GM18870 (cell line): ENCODE measurements at regions not wholly inside any gene's neighbourhood (a gene's known extent, or its start where the extent isn't known, plus 50 kb on each side); places are given as distances from the start of the nearest gene placed in this dataset.
A peak's percentile ranks its signal among the peaks of the same experiment; 100 is the strongest.
"Not testable (repeated sequence)": the region's sequence is repeated elsewhere in the genome, so short reads cannot be mapped to it uniquely, and the experiment has no call there.

Experiments
- ATAC-seq: cut with Tn5 transposase; IDR thresholded peaks from one replicate; pipeline ENCODE4 v1.9.1; 2021; ENCODE audit warnings: moderate library complexity; ENCODE audit not compliant: unreplicated experiment

GRCh38 chr2:167844714-167845530 lies 402.5 kb downstream of the STK39 start:
- ATAC-seq: no peak

DNA sequence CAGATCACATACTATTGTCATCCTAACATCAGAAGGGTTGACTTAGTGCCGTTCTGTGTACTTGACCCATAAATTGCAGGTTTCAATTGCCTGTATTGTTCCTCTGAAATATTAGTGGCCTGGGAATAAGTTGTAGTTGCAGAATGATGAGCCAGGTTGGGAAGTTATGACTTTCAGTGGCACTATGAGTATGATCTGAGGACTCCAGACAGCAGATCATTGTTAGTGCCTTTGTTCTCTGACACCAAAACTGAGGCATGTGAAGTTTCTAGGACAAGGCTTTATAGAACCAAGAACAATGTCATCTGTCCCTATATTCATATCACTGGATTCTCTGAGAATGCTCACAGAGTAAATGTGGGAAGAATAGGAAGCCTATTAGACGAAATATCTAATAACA lies 403.7 kb downstream of the STK39 start:
- no peak for ATAC-seq

DNA sequence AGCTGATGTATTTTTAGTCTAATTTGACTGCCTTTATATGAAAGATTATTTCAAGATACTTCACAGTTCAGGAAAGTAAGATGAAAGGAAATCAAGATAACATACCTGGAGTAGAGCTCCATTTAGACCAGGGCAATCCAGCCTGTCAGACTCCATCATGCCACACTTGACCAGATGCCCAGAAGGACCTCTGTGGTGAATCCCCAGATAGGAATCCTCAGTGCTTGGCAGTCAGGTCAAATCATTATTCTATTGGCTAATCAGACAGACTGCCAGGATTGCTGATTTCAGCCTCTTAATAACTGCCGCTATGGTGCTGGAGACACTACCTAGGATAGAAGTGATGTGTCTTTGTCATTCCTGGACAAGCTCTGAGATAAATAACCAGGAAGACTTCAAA lies 404.2 kb downstream of the STK39 start:
- no peak for ATAC-seq

- ATAC-seq: no peak
These were observed 405.3 kb downstream of the STK39 start for GRCh38 chr2:167842047-167842446.

DNA sequence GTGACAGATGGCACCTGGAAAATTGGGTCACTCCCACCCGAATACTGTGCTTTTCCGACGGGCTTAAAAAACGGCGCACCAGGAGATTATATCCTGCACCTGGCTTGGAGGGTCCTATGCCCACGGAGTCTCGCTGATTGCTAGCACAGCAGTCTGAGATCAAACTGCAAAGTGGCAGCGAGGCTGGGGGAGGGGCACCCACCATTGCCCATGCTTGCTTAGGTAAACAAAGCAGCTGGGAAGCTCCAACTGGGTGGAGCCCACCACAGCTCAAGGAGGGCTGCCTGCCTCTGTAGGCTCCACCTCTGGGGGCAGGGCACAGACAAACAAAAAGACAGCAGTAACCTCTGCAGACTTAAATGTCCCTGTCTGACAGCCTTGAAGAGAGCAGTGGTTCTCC lies 412.1 kb downstream of the STK39 start:
- not testable (repeated sequence) for ATAC-seq

DNA sequence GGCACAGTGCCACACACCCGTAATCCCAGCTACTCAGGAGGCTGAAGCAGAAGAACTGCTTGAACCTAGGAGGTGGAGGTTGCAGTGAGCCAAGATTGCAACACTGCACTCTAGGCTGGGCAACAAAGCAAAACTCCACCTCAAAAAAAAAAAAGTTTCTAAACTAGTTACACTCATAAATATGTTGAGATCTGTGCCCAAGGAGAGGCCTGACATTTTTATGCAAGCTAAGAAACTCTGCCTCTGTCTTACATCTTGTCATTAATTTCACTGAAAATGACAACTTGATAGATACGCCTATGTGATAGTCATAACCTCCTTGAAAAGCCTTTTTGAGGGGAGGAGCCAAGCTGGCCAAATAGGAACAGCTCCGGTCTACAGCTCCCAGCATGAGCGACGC lies 412.7 kb downstream of the STK39 start:
- ATAC-seq: no peak

- ATAC-seq: no peak
These were observed 414.1 kb downstream of the STK39 start for GRCh38 chr2:167833294-167833693.

DNA sequence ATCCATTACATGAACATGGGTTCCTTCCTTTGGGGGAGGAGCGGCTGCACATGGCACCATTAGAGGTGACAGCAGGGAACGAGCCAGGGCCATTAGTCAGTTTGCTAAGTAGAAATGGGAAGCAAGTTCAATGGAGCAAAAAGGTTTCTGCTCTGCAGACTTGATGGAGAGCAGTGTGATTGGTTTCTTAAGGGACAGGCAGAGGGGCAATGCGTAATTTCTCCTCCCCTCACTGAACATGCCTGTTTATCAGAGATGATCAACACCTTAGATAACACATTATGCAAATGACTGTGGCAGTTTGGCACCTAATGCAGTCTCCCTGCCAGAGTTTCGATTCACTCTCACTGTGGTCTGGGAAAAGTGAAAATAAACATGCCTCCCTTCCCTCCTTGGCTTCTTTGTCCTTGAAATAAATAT lies 414.5 kb downstream of the STK39 start:
- ATAC-seq: no peak

- no peak for ATAC-seq
These were observed 419.9 kb downstream of the STK39 start for GRCh38 chr2:167827352-167828097.

GRCh38 chr2:167826906-167827305 lies 420.5 kb downstream of the STK39 start:
- ATAC-seq: no peak

DNA sequence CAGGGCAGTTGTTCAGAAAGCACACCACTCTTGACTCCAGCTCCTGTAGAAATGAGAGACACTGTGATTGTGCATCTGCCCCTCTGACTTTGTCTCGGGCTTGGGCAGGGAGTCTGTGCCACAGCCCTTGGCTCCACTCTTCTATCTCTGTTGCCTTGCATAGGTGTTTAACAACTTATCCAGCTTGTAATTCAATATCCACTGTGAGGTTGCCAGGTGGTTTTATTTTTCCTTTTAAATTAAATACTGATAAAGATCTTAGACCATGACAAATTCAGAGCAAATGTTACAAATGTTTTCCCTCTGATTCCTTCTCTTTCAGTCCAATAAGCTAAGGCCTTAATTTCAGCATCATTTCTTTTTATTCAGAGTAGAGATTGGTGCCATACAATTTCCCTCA lies 421.7 kb downstream of the STK39 start:
- ATAC-seq: no peak

DNA sequence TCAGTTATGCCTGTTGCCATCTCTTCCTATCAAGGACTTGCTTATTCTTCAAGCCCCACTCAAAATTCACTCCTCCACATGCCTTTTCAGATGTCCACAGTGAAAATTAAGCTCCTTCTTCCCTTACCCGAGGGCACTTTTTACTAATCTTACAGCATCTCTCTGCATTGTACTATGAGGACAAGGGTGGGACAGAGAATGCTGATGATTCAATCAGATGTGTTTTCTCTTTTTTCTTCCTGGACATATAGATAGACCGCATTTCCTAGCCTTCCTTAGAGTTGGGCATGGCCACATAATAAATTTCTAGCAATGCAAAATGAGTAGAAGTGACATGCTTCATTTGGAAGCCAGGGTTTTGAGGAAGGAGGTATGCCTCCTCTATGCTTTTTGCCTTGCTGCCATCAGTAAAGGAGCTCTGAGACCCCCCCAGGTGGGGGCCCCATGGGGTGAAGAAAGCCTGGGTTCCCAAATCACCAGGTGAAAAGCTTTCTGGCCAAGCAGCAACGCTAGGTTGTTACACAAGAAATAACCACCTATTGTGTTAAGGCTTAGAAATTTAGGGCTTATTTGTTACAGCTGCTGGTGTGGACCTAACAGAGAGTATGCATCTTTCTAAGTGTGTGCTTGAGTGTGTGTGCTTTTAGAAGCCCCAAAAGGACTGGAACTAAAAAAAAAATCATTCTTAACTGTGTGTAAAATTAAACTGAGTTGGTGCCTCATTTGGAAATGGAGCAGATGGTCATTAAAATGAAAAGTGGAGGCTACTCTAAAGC lies 424.5 kb downstream of the STK39 start:
- no peak for ATAC-seq

GRCh38 chr2:167820488-167820887 lies 426.9 kb downstream of the STK39 start:
- no peak for ATAC-seq

- ATAC-seq: no peak
These were observed 428.9 kb downstream of the STK39 start for GRCh38 chr2:167818521-167818920.

DNA sequence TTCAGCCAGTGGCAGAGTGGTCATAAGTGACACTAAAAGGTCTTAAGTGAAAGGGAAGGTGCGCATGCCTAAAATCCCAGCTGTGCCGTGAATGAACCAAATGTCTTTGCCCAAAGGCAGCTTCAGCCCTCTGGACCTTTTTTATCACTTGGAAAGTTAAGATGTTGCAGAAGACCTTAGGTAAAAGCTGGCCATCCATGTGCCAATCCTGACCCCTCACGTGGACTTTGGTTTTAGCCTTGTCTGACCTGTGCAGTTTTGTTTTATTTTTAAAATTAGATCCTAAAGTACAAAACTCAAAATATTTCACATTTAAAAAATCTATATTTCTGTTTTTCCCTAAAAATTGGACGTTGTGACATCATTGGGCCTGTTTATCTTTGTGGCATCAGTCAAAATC lies 429.5 kb downstream of the STK39 start:
- ATAC-seq: no peak

GRCh38 chr2:167817422-167817821 lies 430.0 kb downstream of the STK39 start:
- no peak for ATAC-seq

DNA sequence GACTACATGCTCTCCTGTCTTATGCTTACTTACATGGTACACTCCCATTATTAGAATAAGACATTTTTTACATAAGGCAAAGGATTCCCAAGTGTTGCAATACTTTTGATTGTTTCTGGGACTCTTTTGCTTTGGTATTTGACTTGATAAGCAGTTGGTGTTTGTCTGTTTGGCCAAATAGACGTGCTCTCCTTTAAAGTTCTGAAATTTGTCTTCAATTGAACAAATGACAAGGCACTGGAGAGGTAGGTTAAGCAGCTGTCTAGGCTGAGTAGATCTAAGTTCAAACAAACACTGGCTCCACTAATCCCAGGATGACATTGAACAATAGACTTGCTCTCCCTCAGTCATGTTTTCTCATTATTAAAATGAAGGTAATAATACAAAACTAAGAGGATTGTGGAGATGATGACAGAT lies 430.5 kb downstream of the STK39 start:
- no peak for ATAC-seq

- ATAC-seq: peak; percentile 81
These were observed 432.3 kb downstream of the STK39 start for GRCh38 chr2:167814881-167815718.

DNA sequence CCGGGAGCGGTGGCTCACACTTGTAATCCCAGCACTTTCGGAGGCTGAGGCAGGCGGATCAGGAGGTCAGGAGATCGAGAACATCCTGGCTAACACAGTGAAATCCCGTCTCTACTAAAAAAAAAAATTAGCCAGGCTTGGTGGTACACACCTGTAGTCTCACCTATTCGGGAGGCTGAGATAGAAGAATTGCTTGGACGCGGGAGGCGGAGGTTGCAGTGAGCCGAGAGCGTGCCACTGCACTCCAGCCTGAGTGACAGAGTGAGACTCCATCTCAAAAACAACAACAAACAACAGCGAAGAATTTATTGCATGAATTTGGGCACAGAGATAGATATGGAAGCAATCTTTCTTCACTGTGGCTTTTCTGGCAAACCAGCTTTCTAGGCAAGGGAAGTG lies 432.9 kb downstream of the STK39 start:
- not testable (repeated sequence) for ATAC-seq

- ATAC-seq: not testable (repeated sequence)
These were observed 437.6 kb downstream of the STK39 start for GRCh38 chr2:167809799-167810198.
